HG03175 (cell line): ENCODE measurements at regions not wholly inside any gene's neighbourhood (a gene's known extent, or its start where the extent isn't known, plus 50 kb on each side); places are given as distances from the start of the nearest gene placed in this dataset.

Experiments used
- ATAC-seq: cut with Tn5 transposase; IDR thresholded peaks from one replicate; pipeline ENCODE4 v1.9.1; 2021; ENCODE audit warnings: mild to moderate bottlenecking, moderate library complexity; ENCODE audit not compliant: unreplicated experiment

DNA sequence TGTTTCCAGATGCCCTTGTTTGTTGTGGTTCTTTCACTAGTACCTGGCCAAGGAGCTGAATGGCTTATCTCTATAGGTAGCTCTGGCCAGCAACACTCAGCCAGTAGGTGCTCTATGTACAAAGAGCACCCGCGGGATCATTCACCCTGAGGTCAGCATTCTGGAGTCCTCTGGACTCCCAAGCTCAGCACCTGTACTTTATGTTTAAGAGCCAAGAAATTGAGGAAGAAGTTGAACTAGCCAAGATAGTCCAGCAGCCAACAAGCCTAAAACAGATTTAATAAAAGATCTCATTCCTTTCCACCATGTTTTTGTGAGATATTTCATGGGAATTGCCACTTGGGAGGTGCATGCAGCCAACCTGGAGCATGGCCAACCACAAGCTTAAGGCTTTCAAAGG lies 242.6 kb upstream of the PAPPA start:
- ATAC-seq, result no peak

DNA sequence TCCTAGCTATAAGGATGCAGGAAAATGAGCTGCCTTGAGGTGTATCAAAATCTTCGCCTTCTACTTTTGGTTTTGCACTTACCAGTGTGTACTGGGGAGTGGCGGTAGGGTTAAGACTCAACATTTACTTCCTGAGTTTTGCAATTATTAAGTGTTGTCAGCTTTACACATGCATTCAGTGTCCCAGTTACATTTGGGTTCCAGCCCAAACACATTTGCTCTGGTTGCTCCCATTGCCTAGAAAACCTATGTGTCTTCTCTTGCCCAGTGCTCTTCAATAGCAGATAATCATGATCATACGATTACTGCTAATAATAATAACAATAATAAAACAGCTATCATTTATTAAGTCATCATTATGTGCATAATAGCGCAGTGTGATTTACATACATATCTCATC lies 241.5 kb upstream of the PAPPA start:
- no peak for ATAC-seq

DNA sequence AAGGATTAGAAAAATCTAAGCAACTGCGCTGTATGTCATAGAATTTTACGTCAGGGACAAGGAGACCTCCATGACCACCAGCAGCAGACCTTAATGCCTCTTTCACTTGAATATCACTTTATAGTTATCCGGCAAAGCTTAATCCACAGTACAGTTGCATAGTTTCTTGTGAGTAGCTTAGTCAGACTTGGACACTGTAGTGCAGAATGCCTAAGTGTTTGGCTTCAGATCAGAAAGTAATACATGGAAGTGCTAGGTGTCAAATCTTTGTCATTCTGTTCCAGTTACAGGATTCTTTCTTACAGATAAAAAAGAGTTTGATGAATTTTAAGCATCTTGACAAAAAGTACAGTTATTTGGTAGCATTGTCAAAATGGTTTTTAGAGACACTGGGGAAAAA lies 239.9 kb upstream of the PAPPA start:
- ATAC-seq, result no peak

DNA sequence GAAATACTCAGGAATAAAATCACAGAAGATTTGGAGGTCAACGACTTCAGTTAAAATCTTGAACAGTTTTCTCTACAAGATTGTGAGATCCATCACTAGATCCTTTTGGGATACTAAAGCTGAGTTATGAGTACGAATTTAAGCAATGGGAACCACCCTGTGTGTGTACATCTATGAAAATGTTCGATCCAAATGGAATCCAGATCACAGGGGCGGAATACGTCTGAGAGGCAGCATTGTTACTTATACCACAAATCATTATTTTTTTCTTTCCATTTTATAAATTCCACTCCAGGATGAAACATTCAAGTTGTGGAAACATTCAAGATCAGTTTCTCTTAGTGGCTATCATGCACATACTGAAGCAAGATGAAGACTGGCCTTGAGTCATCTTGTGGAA lies 239.3 kb upstream of the PAPPA start:
- no peak for ATAC-seq

DNA sequence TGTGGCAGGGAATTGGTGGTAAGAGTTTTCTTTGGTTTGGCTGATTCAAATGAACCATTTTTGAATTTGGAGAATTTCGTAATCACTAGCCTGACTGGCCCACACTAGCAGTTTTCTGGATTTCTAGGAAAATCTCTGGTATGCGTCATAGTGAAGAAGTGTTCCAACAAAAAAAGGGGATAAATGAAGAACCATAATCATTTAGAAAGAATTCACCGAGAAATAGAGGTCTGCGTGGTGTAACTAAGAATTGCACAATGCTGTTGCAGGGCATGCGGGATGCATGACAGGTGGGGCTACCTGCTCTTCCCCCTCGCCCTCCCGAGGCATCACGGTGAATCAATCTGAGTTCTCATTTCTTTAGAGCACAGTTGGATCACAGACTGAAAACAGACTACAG lies 232.3 kb upstream of the PAPPA start:
- ATAC-seq, result no peak

DNA sequence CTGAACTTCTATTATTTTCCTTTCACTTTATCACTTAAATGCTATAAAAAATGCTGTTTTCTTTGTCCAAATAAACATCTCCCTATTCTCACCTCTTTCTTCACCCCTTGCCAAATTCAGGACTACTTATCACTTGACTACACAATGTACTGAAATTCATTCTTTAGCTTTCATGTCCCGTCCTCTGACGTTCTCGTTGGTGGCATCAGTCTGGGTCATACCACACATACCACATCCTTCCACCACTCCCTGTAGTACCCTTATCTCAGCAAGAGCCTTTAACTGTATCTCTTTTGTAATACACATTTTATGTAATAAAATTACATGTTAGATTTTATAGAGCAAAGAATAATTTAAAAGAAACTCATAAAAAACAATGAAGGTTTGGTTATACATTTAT lies 231.1 kb upstream of the PAPPA start:
- ATAC-seq, result no peak

DNA sequence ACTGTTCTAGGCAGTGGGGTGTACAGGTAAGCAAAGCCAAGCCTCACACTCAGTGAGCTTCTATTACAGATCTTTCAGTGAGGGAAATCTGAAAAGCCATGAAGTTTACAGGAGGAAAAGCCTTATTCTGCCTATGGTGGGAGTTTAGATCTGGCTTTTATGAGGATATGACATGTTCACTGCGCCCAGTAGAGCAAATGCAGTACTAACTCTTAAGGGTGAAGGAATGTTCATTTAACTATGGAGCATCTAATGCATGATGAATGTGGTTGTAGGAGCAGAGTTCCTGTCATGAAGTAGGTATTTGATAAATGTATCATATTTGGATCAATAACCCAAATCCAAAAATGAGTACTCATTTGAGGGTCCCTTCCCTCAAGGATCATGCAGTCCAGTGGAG lies 230.2 kb upstream of the PAPPA start:
- ATAC-seq, result no peak

DNA sequence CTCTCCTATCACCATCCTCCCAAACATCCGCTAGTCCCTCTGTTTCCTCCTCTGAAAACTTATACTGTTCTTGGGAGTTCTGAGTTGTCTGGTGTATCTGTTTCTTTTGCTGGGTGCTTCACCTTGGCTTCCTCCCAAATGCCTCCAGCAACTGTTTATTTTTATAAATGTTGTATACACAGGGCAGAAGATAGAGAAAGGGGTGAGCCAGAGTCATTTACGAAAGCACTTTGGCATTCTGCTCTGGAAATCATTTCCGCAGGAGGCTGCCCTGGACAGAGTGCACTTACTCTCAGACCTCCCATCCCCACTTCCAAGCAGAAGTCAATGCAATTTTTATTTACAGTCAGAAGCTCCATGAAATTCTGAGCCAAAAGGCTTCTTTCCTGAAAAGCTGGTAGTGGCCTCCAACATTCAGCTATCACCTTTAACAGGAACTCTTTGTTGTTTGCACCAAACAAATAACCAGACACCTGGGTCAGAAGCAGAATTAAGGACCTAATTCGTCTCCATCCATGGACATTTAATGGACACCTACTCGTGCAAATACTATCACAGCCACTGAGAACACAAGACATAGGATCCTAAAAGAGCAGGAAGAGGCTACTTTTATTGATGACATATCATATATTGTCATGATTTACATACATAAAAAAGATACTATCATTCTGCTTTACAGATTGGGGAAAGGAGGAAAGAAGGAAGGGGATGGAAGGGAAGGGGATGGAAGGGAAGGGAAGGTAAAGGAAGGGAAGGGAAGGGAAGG lies 229.5 kb upstream of the PAPPA start:
- ATAC-seq, result no peak

DNA sequence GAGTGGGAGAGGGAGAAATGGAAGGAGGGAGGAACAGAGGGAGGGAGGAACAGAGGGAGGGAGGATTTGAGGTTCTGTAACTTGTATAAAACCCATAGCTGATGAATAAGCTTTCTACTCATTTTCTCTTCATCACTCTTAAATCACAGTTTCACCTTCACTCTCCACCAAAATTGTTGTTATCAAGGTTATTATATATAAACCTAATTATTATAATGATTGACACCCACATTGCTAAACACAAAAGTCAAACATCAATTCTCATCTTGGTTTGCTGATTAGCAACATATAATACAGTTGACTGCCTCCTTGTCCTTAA lies 229.0 kb upstream of the PAPPA start:
- ATAC-seq, result no peak

DNA sequence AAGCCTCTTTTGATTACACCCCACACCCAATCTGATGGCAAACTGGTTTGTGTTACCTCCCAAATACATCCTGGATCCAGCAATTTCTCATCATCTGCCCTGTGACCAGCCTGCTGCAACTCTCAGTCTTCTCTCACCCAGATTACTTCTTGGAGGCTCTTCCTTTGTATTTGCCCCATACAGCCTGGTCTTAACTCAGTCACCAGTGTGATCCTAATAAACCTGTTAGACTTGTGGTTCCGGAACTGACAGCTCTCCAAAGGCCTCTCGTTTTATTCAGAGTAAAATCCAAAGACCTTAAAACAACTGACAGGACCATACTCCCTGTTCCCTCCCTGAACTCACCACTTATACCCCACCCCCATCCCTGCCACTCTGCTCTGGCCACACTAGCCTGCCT lies 228.2 kb upstream of the PAPPA start:
- ATAC-seq, result no peak

DNA sequence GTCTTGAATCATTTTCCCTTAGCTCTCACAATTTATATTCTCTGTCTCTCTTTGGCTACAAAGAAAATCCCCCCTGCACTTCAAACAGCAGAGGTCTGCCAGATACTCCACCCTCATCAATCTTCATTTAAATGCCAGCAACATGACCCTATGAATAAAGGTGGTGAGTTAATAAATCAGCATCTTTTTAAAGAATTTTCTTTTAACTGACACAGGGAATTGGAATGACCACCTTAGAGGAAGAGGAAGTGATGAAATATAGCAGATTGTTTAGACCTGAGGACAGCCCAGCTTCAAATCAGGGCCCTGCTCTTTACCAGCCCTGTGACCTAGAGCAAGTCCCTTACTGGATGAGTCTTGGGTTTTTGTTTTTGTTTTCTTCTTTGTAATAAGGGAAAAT lies 223.1 kb upstream of the PAPPA start:
- ATAC-seq, result no peak

DNA sequence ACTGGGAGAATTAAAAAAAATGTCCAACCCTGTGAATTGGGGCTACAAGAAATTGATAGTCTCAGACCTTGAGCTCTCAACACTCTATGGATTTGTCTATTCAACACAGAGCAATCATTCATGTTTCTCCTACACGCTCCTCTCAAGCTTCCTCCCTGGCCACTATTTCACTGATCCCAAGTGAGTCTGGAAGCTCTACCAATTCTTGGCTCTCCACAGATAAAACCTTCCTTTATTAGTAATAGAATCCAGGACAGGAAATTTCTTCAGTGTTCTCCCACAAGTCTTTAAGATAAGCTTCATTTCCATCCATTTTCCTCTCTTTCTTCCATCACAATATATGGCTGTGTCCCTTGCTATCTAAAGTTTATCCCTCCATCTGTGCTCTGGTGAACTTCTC lies 215.1 kb upstream of the PAPPA start:
- no peak for ATAC-seq

DNA sequence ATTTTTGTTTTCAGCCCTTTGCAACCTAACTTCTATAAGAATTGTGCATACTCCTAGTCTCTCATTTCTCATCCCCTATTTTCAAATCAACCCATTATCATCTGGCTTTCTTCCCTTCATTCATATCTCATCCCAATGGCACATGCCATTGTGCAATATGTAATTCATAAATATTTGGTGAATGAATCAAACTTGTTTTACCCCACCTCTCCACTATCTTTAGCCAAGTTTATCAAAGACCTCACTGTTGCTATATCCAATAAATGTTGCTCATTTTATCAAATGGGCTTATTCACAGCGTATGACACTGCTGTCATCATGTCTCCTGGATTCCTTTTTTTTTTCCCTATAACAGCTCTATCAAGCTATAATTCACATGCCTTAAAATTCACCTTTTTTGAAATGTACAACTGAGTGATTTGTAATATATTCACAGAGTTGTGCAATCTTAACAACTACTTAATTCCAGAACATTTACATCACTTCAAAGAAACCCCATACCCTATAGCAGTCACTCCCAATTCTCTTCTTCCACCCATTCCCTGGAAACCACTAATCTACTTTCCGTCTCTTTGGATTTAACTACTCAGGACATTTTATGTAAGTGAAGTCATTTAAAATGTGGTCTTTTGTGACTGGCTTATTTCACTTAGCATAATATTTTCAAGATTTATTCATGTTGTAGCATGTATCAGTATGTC lies 214.4 kb upstream of the PAPPA start:
- no peak for ATAC-seq

DNA sequence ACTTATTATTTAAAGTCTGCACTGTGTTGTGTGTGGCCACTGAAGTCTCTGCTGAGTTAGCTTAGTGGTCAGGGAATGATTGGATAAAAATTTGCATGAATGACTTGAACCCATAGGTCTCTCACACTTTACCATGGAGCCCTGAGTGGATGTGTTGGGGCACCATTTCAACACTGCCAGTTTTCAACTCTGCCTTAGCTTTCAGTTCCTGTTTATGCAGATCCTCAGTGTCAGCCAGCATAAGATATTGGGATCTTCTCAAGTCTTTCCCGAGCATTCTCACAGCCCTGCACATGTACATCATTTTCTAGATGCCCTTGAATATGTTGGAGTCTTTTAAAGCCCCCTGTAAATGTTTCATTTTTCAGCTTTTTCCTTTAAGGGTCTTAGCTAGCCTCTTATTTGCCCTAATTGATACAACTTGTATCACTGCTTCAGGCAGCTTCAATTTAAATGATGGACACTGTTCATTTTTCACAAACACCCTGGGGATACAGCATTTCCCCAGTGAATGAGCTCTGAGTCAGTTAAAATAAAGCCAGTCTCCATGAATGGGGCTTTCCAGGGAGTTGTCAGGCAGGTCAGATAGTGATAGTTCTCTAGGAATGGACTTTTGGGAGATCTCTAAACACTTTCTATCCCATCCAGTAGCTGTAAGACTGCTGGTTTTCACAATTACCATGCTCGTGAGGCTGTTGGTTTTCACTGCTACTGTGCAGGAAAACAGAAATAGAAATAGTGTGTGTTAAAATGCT lies 211.9 kb upstream of the PAPPA start:
- ATAC-seq, result no peak

DNA sequence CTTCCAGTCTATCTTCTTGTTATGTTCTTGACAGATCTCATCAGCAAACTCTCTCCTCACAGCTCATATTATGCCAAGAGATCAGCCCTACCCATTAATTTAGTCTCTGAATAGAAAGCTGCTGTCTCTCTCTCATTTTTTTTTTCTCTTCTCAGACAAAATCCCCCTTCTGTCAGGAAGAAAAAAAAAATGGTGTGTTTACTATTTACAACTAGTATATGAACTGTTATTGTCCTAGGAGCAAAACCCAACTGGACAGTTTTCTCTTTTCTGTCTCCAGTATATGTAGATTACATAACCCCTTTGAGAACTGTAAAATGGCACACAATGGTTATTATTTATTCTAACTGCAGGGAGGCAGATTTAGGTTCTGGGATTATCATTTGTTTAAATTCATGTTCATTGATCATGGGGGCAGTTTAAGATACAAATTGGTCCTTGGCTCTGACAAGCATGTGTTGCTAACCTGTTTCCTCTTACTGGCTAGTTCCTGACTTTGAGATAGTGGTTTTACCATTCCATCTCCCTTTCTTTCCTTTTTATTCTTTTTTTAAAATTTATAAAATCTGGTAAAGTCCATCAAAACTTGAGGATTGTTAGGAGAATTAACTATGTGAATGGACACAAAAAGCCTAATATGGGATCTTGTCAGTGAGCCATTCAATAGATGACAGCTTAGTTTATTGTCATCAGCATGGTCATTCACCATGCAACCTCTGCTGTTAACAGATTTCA lies 210.0 kb upstream of the PAPPA start:
- ATAC-seq, result no peak

DNA sequence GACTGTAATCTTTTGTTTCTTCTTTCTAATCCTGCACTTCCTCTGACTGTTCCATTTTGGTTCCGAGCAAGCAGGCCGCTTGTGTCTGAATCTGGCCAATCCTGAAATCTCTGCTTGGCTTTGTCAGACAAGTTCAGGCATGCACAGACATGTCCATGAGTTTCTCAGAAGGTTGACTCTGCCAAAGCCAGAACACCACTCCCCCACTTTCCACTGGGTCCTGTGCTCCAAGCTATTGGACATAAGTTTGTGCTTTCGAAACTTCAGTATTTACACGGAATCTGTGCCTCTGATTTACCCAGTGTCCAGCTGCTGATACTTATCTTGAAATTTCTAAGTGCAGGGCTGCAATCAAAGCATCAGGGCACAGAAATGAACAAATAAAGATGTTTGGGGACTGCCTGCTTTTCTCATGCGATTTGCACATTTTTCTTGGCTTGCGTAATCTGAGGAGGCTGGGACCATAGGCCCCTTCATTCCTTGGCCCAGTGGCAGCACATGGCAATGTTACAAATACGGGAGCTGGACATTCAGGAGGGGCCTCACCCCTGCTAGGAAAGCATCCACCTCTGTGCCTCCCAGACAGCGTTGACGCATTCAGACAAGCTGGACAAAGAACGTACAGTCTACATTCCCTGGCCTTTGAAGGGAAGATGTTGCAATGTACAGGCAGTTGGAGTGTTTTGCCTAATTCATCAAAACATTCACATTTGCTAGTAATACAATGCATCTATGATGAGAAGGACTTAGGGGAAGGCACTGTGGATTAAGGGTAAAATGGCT lies 209.2 kb upstream of the PAPPA start:
- no peak for ATAC-seq

DNA sequence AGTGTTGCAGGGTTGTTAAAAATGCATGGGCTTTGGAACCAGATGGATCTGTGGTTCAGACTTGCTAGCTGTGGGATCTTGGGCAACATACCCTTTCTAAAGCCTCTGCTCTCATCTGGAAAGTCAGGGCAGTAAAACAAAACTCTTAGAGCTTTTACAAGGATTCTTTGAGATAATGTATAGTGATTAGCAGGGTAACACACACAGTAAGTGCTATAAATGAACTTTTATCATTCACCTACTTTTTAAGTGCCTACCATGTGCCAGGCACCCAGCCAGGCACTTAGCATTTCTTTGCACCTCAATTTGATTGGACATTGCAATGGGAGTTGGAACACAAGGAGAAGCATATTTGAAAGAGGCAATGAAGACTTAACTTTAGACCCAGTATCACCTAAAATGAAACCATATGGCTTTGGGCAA lies 208.6 kb upstream of the PAPPA start:
- no peak for ATAC-seq

DNA sequence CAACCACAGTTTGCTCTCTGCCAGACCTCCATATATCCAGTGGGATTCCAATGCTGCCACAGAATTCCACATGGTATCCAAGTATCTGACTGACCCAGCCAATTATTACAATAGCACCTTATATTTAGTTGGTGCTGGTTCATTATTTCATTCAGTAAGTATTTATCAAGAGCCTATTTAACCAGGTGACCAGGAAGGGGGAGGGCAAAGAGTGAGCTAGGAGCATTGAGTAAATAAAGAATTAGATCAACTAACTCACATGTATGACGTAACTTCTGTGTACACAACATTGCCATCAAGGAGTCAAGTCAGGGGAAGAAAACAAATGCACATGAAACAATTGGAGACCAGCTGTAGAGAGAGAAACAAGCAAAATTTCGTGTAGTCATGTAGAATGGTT lies 207.1 kb upstream of the PAPPA start:
- no peak for ATAC-seq

DNA sequence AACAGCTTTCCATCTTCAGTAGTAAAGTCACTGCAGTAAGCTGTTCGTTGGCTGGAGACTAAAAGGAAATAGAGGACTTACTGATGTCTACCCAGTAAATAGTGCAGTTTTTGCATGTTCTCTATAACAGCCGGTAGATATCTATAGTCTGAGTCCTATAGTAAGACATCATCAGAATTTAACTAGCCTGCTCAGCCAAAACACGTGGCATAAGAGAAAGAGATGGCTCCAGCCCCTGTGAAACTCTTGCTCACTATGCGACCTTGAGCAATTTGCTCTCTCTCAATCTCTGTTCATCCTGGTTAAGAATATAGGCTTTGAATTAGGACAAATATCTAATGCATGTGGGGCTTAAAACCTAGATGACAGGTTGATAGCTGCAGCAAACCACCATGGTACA lies 201.6 kb upstream of the PAPPA start:
- ATAC-seq, result no peak

DNA sequence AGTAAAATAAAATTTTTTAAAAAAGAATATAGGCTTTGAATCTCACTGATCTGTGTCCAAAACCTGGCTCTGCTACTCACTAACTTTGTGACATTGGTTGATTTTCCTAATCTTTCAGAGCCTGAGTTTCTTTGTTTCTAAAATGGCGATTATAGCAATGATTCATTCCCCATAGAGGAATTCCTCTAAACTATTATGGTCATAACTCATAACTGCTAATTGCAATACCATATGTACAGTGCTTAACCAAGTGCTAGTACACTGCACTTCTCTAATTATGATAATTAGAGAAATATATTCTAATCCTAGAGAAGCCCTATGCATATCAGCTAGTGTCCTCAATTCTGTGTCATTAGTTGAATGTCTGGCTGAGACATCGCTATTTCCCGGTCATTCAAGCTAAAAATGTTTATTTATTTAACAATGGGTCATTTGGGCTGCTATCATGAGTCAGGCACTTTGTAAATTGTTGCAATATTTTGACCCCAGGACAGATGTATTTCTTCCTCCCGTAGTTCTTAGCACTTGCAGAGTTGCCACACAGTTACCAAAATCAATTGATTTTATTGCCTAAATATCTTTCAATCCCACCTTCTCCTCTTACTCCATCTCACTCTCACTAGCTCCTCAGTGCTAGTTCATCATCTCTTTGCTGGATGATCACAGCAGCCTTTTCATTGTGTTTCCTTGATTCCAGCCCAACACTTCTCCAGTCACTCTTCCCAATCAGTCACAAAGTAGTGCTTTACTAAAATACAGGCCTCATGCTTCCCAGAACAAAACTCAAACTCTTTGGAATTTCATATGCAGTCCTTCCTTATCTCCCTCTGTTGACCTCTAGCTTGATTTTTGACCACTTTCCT lies 200.9 kb upstream of the PAPPA start:
- ATAC-seq, result no peak
